ENCODE measurements at regions not wholly inside any gene's neighbourhood (a gene's known extent, or its start where the extent isn't known, plus 50 kb on each side); places are given as distances from the start of the nearest gene placed in this dataset.

- in situ Hi-C loops (cut with HindIII; ENCODE audit: low sequenced_read_pairs) = no loop called here
Observed at GRCh38 chr6:14317387-14317970, 199.9 kb downstream of the CD83 start.

- in situ Hi-C loops (cut with HindIII; ENCODE audit: low sequenced_read_pairs) = no loop called here
Observed at GRCh38 chr6:14320332-14320731, 202.8 kb downstream of the CD83 start.

GRCh38 chr6:14321992-14322772, 204.6 kb downstream of the CD83 start:
- in situ Hi-C loops (cut with HindIII; ENCODE audit: low sequenced_read_pairs) = no loop called here

- in situ Hi-C loops (cut with HindIII; ENCODE audit: low sequenced_read_pairs) = no loop called here
Observed at GRCh38 chr6:14322841-14323240, 205.3 kb downstream of the CD83 start.

- in situ Hi-C loops (cut with HindIII; ENCODE audit: low sequenced_read_pairs) = no loop called here
Observed at GRCh38 chr6:14326774-14327173, 209.2 kb downstream of the CD83 start.

DNA sequence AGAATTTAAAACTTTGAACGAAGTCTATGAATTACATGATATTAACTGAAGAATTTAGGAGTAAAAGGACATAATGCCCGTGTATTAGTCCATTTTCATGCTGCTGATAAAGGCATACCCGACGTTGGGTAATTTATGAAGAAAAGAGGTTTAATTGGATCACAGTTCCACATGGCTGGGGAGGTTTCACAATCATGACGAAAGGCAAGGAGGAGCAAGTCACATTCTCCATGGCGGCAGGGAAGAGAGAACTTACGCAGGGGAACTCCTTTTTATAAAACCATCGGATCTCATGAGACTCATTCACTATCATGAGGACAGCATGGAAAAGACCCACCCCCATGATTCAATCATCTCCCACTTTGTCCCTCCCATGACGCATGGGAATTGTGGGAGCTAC, 210.6 kb downstream of the CD83 start:
- in situ Hi-C loops (cut with HindIII; ENCODE audit: low sequenced_read_pairs) = no loop called here

- in situ Hi-C loops (cut with HindIII; ENCODE audit: low sequenced_read_pairs) = no loop called here
Observed at GRCh38 chr6:14333556-14334305, 216.2 kb downstream of the CD83 start.

GRCh38 chr6:14335071-14335470, 217.5 kb downstream of the CD83 start:
- in situ Hi-C loops (cut with HindIII; ENCODE audit: low sequenced_read_pairs) = no loop called here

GRCh38 chr6:14337152-14337551, 219.6 kb downstream of the CD83 start:
- in situ Hi-C loops (cut with HindIII; ENCODE audit: low sequenced_read_pairs) = no loop called here

- in situ Hi-C loops (cut with HindIII; ENCODE audit: low sequenced_read_pairs) = no loop called here
Observed at GRCh38 chr6:14339172-14339571, 221.6 kb downstream of the CD83 start.

DNA sequence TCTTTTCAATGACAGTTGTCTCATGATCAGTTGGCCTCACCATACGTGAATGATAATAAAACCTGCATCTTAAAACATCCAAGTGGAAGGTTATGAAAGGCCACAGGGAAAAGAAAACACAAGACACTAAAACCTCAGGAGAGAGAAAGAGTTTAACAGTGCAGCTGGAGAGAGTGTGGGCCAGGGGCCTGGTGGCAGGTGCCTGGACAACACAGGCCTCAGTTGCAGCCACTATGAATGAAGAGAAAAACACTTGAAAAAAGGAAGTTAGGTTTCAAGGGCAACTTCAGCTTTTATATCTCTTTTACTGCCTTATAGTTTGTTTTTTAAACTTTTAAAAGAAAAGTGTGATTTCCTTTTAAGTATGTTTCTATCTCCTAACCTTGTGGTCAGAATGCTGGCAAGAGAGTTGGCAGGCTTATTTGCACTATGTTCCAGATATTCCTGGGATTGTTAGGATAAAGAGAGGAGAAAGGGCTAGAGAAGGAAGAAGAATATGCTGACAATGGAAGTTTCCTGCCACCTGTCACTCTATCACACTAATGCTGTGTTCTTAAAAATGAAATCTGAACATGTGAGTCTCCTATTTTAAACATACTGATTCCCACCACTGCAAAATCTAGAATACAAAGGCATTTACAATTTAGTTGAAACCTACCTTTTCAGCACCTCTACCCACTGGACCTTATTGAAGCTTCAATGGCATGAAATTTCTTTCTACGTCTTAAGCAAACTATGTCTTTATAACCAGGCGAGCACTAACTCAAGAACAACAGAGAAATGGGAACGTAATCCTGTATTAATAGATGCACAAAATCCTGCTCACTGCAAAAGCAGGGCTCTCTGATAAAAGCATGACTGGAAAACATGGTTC, 222.4 kb downstream of the CD83 start:
- in situ Hi-C loops (cut with HindIII; ENCODE audit: low sequenced_read_pairs) = no loop called here

- in situ Hi-C loops (cut with HindIII; ENCODE audit: low sequenced_read_pairs) = no loop called here
Observed at GRCh38 chr6:14344486-14344885, 226.9 kb downstream of the CD83 start.

DNA sequence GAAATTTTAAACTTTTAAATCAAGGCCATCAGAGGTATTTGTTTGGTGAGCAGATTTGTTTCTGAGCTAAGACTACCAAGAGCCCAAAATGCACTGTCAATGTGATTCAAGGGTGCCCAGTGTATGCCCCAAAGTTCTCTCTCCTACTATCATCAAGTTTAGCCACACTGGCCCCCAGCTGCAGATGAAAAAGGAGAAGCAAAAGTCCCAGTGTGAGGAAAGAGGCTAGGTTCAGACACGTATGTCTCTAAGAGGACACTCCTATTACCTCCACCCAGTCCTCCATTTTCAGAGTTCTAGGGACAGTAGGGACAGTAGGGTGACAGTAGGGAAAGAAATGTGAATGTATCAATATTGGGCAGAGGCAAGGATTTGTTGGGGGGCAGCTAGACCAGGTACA, 230.8 kb downstream of the CD83 start:
- in situ Hi-C loops (cut with HindIII; ENCODE audit: low sequenced_read_pairs) = no loop called here

- in situ Hi-C loops (cut with HindIII; ENCODE audit: low sequenced_read_pairs) = no loop called here
Observed at GRCh38 chr6:14349507-14349906, 231.9 kb downstream of the CD83 start.

- in situ Hi-C loops (cut with HindIII; ENCODE audit: low sequenced_read_pairs) = no loop called here
Observed at GRCh38 chr6:14350210-14350609, 232.6 kb downstream of the CD83 start.

DNA sequence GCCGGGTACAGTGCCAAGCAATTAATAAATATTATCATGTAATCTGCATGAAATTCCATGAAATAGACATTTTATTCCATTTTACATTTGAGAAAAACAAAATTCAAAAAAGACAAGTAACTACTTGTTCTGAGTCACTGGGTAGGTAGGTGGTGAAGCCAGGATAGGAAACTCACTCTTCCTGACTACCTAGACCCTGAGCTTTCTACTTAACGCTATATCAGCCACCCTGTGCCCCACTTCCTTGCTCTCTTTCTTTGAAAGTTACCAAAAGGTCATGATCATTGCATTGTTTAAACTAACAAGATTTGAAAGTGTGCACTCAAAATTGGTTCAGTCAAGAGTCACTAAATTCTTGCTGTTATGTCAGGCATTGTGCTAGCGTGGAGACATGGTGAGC, 235.7 kb downstream of the CD83 start:
- in situ Hi-C loops (cut with HindIII; ENCODE audit: low sequenced_read_pairs) = no loop called here

DNA sequence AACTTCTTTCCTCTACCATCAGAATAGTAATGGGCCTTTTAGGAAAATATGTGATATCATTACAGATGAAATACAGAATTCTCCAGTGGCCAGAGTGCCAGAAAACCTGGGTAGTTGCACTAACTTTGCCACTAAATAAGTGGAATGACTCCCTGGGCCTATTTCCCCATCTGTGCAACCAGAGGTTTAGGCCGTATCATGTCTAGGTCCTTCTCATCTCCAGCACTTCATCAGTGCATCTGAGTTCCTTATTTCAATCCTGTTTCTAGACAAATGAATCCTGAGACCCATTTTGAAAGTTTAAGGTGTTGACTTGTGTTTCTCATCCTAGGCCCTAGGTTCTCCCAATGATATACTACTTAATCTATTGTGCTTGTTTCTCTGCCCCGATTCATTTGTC, 236.2 kb downstream of the CD83 start:
- in situ Hi-C loops (cut with HindIII; ENCODE audit: low sequenced_read_pairs) = no loop called here

DNA sequence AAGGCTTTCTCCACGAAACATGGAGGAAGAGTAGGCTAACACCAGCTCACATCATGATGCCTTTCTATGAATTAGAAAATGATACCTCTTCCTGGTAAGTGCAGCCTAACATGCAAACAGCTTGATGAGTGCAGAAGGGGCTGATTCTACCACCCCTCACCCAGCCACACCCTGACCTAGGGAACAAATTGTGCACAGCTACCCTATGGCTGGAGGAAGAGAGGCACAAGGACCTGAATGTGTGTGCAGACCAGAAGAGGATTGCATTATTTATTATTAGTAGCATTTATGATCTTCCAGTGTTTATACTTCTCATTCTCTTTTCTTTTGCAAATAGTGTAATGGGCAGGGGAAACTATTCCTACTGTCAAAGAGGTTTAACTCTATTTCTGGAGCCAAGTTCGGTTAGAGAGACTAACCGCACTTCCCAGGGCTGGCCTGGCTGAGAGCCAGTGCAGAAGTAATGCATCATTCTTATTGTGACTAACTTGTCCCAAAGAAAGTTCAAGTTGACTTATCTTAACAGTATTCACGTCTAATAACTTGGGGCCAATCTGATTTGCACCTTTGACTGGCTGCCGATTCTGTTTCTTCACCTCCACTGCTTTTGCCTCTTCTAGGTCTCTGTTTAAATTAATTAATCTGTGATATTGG, 237.5 kb downstream of the CD83 start:
- in situ Hi-C loops (cut with HindIII; ENCODE audit: low sequenced_read_pairs) = no loop called here

GRCh38 chr6:14359438-14359837, 241.9 kb downstream of the CD83 start:
- in situ Hi-C loops (cut with HindIII; ENCODE audit: low sequenced_read_pairs) = no loop called here

DNA sequence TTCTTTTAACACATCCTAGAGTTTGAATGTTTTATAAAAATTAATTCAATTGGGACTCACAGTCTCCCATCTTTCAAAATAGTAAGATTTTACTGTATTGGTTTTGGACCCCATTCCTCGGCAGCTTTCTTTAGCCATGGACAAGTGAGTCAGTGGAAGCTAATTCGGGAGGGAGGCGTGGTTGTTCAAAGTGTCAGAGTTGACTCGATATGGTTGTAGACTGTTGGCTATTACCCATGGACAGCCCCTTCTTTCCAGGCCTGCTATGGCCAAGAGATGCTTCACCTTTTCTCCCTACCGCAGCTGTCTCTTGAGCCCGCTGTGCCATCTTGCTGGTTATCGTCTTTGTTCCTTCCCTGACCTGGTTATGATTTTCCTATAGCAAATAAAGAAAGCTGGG, 243.0 kb downstream of the CD83 start:
- in situ Hi-C loops (cut with HindIII; ENCODE audit: low sequenced_read_pairs) = no loop called here

DNA sequence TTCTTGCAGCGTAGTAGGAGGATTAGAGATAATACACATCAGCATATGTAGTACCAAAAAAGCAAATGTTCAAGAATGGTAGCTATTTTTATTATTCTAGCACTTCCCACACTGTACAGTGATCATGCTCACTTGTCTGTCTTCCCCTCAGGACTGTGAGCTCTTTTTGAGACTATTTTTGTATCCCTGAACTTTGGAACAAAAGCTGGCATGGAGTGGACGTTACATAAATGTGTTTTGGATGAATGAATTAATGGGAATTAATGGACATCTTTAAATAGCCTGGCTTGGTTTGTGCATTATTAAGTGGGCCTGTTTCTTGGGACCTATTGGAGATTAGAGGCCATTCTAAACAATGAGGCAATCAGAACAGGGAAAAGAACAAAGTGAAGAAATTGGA, 243.7 kb downstream of the CD83 start:
- in situ Hi-C loops (cut with HindIII; ENCODE audit: low sequenced_read_pairs) = no loop called here
